Glutamatergic neuron (in vitro differentiated cells): ENCODE measurements at regions not wholly inside any gene's neighbourhood (a gene's known extent, or its start where the extent isn't known, plus 50 kb on each side); places are given as distances from the start of the nearest gene placed in this dataset.
"Not testable (repeated sequence)": the region's sequence is repeated elsewhere in the genome, so short reads cannot be mapped to it uniquely, and the experiment has no call there.

ENCODE experiments used
- DNase-seq: peaks from one replicate; pipeline ENCODE4 v3.0.0; 2022
- H3K27ac Mint-ChIP-seq: one replicate; pipeline ENCODE4 v1.8.0; 2020; ENCODE audit warnings: mild to moderate bottlenecking, mixed read lengths, inconsistent platforms; ENCODE audit not compliant: unreplicated experiment
- H3K27me3 Mint-ChIP-seq: one replicate; pipeline ENCODE4 v1.8.0; 2020; ENCODE audit warnings: mild to moderate bottlenecking, moderate library complexity, mixed read lengths, inconsistent platforms; ENCODE audit not compliant: unreplicated experiment
- H3K36me3 Mint-ChIP-seq: one replicate; pipeline ENCODE4 v1.8.0; 2020; ENCODE audit warnings: mild to moderate bottlenecking, mixed read lengths, inconsistent platforms; ENCODE audit not compliant: unreplicated experiment
- H3K4me1 Mint-ChIP-seq: one replicate; pipeline ENCODE4 v1.8.0; 2020; ENCODE audit warnings: mild to moderate bottlenecking, low read depth, mixed read lengths, inconsistent platforms; ENCODE audit not compliant: unreplicated experiment
- H3K4me3 Mint-ChIP-seq: one replicate; pipeline ENCODE4 v1.8.0; 2020; ENCODE audit warnings: mild to moderate bottlenecking, mixed read lengths, inconsistent platforms; ENCODE audit not compliant: unreplicated experiment
- H3K9me3 Mint-ChIP-seq: one replicate; pipeline ENCODE4 v1.8.0; 2020; ENCODE audit warnings: mild to moderate bottlenecking, moderate library complexity, mixed read lengths, inconsistent platforms; ENCODE audit not compliant: unreplicated experiment
- CTCF ChIP-seq: fragments of 200-600 bp; sonication (generic); IDR thresholded peaks from one replicate; pipeline ENCODE4 v1.5.0; 2021; ENCODE audit not compliant: partially characterized antibody, unreplicated experiment

GRCh38 chr3:127072971-127073783 lies 90.3 kb downstream of the PLXNA1 start:
- DNase-seq, result no peak
- Mint-ChIP-seq H3K36me3 (no peaks in the 10 kb centered on the region), H3K4me1 (peaks cover 4% of the 10 kb centered on the region), H3K4me3 (no peak overlapping the region), H3K27me3 (peaks cover 15% of the 10 kb centered on the region), H3K27ac (no peak overlapping the region), H3K9me3 (peaks cover 10% of the 10 kb centered on the region)
- TF ChIP-seq CTCF, result no peak

DNA sequence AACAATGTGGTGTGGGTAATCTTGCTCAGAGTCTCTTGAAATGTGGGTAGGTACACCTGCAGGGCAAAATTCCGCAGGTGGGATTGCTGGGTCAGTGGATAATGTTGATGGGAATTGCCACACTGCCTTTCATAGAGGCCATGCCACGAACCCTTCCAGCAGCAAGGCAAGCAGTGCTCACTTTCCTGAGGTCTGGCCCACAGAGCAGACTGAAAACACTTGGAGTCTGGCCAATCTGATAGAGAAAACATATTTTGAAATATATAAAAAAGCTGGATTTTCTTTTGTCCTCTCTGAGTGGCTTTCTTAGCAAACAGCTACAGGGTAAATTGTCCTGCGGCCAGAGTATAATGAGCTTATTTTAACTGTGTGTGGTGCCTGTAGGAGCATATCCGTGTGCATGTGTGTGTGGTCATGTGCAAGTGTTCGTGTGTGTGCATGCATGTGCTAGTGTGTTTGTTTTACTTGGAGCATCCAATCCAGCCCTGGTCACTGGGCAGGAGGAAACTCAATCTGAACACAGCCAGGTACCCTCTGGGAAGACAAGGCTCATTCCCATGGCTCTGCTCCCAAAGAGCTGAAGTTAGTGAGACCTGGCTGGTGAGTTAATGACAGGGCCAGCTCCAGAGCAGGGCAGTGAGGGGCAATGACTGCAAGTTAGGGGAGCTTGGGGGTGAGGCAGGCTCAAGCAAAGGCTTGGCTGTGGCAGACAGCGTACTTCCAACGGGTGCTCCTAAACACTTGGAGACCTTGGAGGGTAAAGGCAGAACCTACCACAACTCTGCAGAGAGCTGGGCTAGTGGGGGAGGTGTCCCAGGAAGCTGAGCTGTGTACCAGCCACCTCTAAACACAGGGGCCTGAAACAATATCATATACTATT lies 91.3 kb downstream of the PLXNA1 start:
- H3K4me1 Mint-ChIP-seq, result peaks cover 3% of the 10 kb centered on the region
- H3K9me3 Mint-ChIP-seq, result peaks cover 9% of the 10 kb centered on the region
- no peak overlapping the region for H3K27ac Mint-ChIP-seq
- H3K4me3 Mint-ChIP-seq, result no peak overlapping the region
- peaks cover 15% of the 10 kb centered on the region for H3K27me3 Mint-ChIP-seq
- no peak for TF ChIP-seq CTCF
- DNase-seq, result no peak
- H3K36me3 Mint-ChIP-seq, result no peaks in the 10 kb centered on the region

DNA sequence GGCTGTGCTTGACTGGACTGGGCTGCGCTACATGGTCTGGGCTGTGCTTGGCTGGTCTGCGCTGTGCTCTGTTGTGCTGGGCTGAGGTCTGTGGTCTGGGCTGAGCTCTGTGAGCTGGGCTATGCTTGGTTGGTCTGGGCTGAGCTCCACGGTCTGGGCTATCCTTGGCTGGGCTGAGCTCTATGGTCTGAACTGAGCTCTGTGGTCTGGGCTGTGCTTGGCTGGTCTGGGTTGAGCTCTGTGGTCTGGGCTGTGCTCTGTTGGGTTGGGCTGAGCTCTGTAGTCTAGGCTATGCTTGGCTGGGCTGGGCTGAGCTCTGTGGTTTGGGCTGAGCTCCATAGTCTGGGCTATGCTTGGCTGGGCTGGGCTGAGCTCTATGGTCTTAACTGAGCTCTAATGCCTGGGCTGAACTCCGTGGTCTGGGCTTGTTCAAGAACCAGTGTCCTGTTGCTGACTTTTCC lies 92.0 kb downstream of the PLXNA1 start:
- peak; percentile 16 for DNase-seq
- H3K9me3 Mint-ChIP-seq, result peaks cover 5% of the 10 kb centered on the region
- peaks cover 15% of the 10 kb centered on the region for H3K27me3 Mint-ChIP-seq
- no peak overlapping the region for H3K4me3 Mint-ChIP-seq
- no peak for TF ChIP-seq CTCF
- no peak overlapping the region for H3K27ac Mint-ChIP-seq
- no peaks in the 10 kb centered on the region for H3K4me1 Mint-ChIP-seq
- H3K36me3 Mint-ChIP-seq, result no peaks in the 10 kb centered on the region

DNA sequence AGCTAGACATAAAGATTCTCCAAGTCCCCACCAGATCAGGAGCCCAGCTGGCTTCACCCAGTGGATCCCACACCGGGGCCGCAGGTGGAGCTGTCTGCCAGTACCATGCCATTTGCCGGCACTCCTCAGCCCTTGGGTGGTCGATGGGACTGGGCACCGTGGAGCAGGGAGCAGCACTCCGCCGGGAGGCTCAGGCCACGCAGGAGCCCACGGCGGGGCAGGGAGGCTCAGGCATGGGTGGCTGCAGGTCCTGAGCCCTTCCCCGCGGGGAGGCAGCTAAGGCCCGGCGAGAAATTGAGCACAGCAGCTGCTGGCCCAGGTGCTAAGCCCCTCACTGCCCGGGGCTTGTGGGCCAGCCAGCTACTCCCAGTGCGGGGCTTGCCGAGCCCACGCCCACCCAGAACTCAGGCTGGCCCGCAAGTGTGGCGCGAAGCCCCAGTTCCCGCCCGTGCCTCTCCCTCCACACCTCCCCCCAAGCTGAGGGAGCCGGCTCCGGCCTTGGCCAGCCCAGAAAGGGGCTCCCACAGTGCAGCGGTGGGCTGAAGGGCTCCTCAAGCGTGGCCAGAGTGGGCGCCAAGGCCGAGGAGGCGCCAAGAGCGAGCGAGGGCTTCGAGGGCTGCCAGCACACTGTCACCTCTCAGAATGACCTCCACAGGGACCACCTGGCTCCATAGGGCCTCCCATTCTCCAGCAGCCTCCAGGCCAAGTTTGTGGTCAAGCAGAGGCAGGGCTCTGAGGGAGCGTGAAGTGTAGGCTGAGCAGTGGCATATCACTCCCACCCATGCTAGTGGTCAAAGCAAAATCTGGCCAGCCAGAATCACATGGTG lies 93.5 kb downstream of the PLXNA1 start:
- H3K4me1 Mint-ChIP-seq, H3K4me3 Mint-ChIP-seq, H3K9me3 Mint-ChIP-seq, H3K27ac Mint-ChIP-seq, H3K36me3 Mint-ChIP-seq: not testable (repeated sequence)
- peak; percentile 7 for DNase-seq
- H3K27me3 Mint-ChIP-seq, result peaks cover 12% of the 10 kb centered on the region

DNA sequence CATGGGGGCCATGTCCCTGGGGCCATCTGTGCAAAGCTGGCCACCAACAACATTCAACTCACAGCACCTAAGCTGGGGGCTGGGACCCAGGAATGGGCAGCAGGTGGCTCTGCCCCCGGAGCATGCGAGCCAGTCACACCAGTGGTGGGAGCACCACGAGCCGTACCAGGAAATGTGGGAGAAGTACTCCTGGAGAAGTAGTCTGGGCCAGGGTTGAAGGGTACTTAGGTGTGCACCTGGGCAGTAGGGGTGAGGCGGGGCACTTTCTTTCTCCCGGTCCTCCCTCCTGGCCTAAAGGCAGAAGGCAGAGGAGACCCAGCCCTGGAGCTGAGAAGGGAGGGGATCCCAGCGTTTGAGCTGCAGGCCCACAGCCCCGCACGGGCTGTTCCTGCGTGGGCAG lies 94.2 kb downstream of the PLXNA1 start:
- H3K4me3 Mint-ChIP-seq, result no peak overlapping the region
- TF ChIP-seq CTCF, result no peak
- no peak overlapping the region for H3K27ac Mint-ChIP-seq
- H3K27me3 Mint-ChIP-seq, result peaks cover 10% of the 10 kb centered on the region
- no peaks in the 10 kb centered on the region for H3K9me3 Mint-ChIP-seq
- peak; percentile 3 for DNase-seq
- H3K36me3 Mint-ChIP-seq, result no peaks in the 10 kb centered on the region
- H3K4me1 Mint-ChIP-seq, result no peaks in the 10 kb centered on the region
